ENCODE measurements at regions not wholly inside any gene's neighbourhood (a gene's known extent, or its start where the extent isn't known, plus 50 kb on each side); places are given as distances from the start of the nearest gene placed in this dataset.

GRCh38 chr19:29054886-29055675, 157.9 kb downstream of the UQCRFS1 start:
- DNase-seq (no peak), ATAC-seq (no peak)
- no peak overlapping the region for H3K27ac ChIP-seq
- no peaks in the 10 kb centered on the region for H3K36me3 ChIP-seq
- intact Hi-C loops (cut with DNase I) = no loop called here
- no peak for TF ChIP-seq CTCF (IDR thresholded peaks at IDR 0.05)
- H3K4me3 ChIP-seq = no peak overlapping the region
- peaks cover 0 to 2% of the 10 kb centered on the region in 2 donors for H3K9me3 ChIP-seq
- H3K27me3 ChIP-seq = peaks cover 0 to 6% of the 10 kb centered on the region in 2 donors
- H3K4me1 ChIP-seq = no peaks in the 10 kb centered on the region

GRCh38 chr19:29048873-29049272, 164.1 kb downstream of the UQCRFS1 start:
- no peaks in the 10 kb centered on the region for H3K27me3 ChIP-seq
- H3K4me1 ChIP-seq = no peaks in the 10 kb centered on the region
- no peaks in the 10 kb centered on the region for H3K36me3 ChIP-seq
- no peak for TF ChIP-seq CTCF (IDR thresholded peaks at IDR 0.05)
- no peak for DNase-seq
- intact Hi-C loops (cut with DNase I) = no loop called here
- no peak overlapping the region for H3K27ac ChIP-seq
- H3K4me3 ChIP-seq = no peak overlapping the region
- peaks cover 0 to 2% of the 10 kb centered on the region in 2 donors for H3K9me3 ChIP-seq
- ATAC-seq = no peak

GRCh38 chr19:29045679-29046254, 167.2 kb downstream of the UQCRFS1 start:
- H3K36me3 ChIP-seq = no peaks in the 10 kb centered on the region
- TF ChIP-seq CTCF (IDR thresholded peaks at IDR 0.05) = no peak
- peaks cover 0 to 4% of the 10 kb centered on the region in 2 donors for H3K9me3 ChIP-seq
- ATAC-seq = no peak
- H3K27ac ChIP-seq = no peak overlapping the region
- H3K4me3 ChIP-seq = no peak overlapping the region
- H3K27me3 ChIP-seq = peaks cover 0 to 6% of the 10 kb centered on the region in 2 donors
- intact Hi-C loops (cut with DNase I) = no loop called here
- H3K4me1 ChIP-seq = no peaks in the 10 kb centered on the region
- DNase-seq = no peak

GRCh38 chr19:29044037-29044436, 168.9 kb downstream of the UQCRFS1 start:
- DNase-seq (no peak), ATAC-seq (no peak)
- intact Hi-C loops (cut with DNase I) = no loop called here
- Histone ChIP-seq H3K4me3 (no peak overlapping the region), H3K9me3 (peaks cover 0 to 4% of the 10 kb centered on the region in 2 donors), H3K4me1 (no peaks in the 10 kb centered on the region), H3K36me3 (no peaks in the 10 kb centered on the region), H3K27ac (no peak overlapping the region), H3K27me3 (peaks cover 0 to 15% of the 10 kb centered on the region in 2 donors)
- no peak for TF ChIP-seq CTCF (IDR thresholded peaks at IDR 0.05)

- H3K27ac ChIP-seq = no peak overlapping the region
- ATAC-seq (no peak), DNase-seq (no peak)
- TF ChIP-seq CTCF (IDR thresholded peaks at IDR 0.05) = no peak
- no peaks in the 10 kb centered on the region for H3K4me1 ChIP-seq
- H3K36me3 ChIP-seq = no peaks in the 10 kb centered on the region
- H3K4me3 ChIP-seq = no peak overlapping the region
- H3K9me3 ChIP-seq = peaks cover 0 to 4% of the 10 kb centered on the region in 2 donors
- H3K27me3 ChIP-seq = peaks cover 0 to 15% of the 10 kb centered on the region in 2 donors
- intact Hi-C loops (cut with DNase I) = no loop called here
Measured at GRCh38 chr19:29042450-29042849, 170.5 kb downstream of the UQCRFS1 start.

Measured in left lung (tissue), 4 donors.